Esophagus squamous epithelium (tissue), 4 donors: ENCODE measurements at regions not wholly inside any gene's neighbourhood (a gene's known extent, or its start where the extent isn't known, plus 50 kb on each side); places are given as distances from the start of the nearest gene placed in this dataset.

Source experiments
- CTCF ChIP-seq, 6 experiments: fragments of 450-650 bp in 4 of 6; fragments of 200-600 bp in 2 of 6; sonication (generic) in 2 of 6; IDR thresholded peaks; one replicate each; pipeline ENCODE4 v1.5.1; 2016 to 2019; ENCODE audit warnings: antibody characterized with exemption in 6 of 6, mild to moderate bottlenecking in 4 of 6, moderate library complexity in 4 of 6
- POLR2A ChIP-seq, 4 donors: fragments of 450-650 bp; IDR thresholded peaks; one replicate each; pipeline ENCODE4 v1.6.1; 2017; ENCODE audit warnings: antibody characterized with exemption in 4 of 4, mild to moderate bottlenecking in 4 of 4, moderate library complexity in 3 of 4

- TF ChIP-seq CTCF (IDR thresholded peaks at IDR 0.05) = no peak
- no peak for TF ChIP-seq POLR2A (IDR thresholded peaks at IDR 0.05)
These were observed 234.7 kb downstream of the NFKBIZ start for GRCh38 chr3:102084006-102084405.
